ENCODE measurements at regions not wholly inside any gene's neighbourhood (a gene's known extent, or its start where the extent isn't known, plus 50 kb on each side); places are given as distances from the start of the nearest gene placed in this dataset.

- Histone ChIP-seq H4K91ac (ENCODE audit: insufficient read length, low read depth, low read length) (no peak overlapping the region), H4K8ac (replicated peaks; ENCODE audit: insufficient read length, low read depth, low read length) (no peak overlapping the region), H3K27me3 (ENCODE audit: insufficient read depth, low read length) (no peaks in the 10 kb centered on the region), H3K79me1 (ENCODE audit: insufficient read depth, low read depth, low read length, poor library complexity, severe bottlenecking) (no peaks in the 10 kb centered on the region), H3K56ac (ENCODE audit: insufficient read length, low read depth, low read length) (no peak overlapping the region), H3K14ac (ENCODE audit: insufficient read depth, low read length) (no peak overlapping the region), H3K9ac (ENCODE audit: extremely low read depth, insufficient read length, low read length) (no peak overlapping the region), H4K20me1 (ENCODE audit: control insufficient read depth, insufficient read depth, insufficient read length) (peaks cover 3% of the 10 kb centered on the region), H3K9me3 (ENCODE audit: control insufficient read depth, low read depth, low read length) (no peaks in the 10 kb centered on the region), H2BK5ac (ENCODE audit: insufficient read length, low read length) (no peak overlapping the region), H3K27ac (ENCODE audit: insufficient read length, low read depth, low read length) (no peak overlapping the region), H2AFZ (ENCODE audit: low read length) (no peak overlapping the region), H3K4me2 (ENCODE audit: insufficient read depth, insufficient read length, low read length) (no peak overlapping the region), H3K79me2 (ENCODE audit: insufficient read depth, low read length) (no peaks in the 10 kb centered on the region), H3K4me1 (ENCODE audit: insufficient read depth, low read length) (no peaks in the 10 kb centered on the region), H2BK20ac (ENCODE audit: low read depth, low read length, poor library complexity, severe bottlenecking) (no peak overlapping the region), H2AK5ac (ENCODE audit: insufficient read length, low read length) (no peak overlapping the region), H3K18ac (ENCODE audit: insufficient read length, low read depth, low read length) (no peak overlapping the region), H3K23me2 (ENCODE audit: insufficient read length, low read depth, low read length, poor library complexity, severe bottlenecking) (no peaks in the 10 kb centered on the region), H3T11ph (ENCODE audit: low read length) (no peak overlapping the region), H3K23ac (ENCODE audit: insufficient read length, low read depth, low read length) (no peak overlapping the region), H2BK15ac (ENCODE audit: low read depth, low read length) (no peak overlapping the region), H4K5ac (ENCODE audit: insufficient read length, low read depth, low read length) (no peak overlapping the region), H2BK12ac (ENCODE audit: insufficient read length, low read depth, low read length) (no peak overlapping the region), H3K4ac (ENCODE audit: low read depth, low read length) (no peak overlapping the region), H2BK120ac (ENCODE audit: low read depth, low read length, poor library complexity, severe bottlenecking) (no peak overlapping the region)
- Mint-ChIP-seq H3K27ac (no peak overlapping the region; a peak in 1 of 7 replicates), H3K9me3 (no peaks in the 10 kb centered on the region), H3K4me1 (peaks cover 13 to 20% of the 10 kb centered on the region in 2 experiments), H3K4me3 (no peak overlapping the region), H3K27me3 (ENCODE audit: low read depth) (peaks cover 37% of the 10 kb centered on the region), H3K36me3 (ENCODE audit: insufficient read depth in 1 of 3, low read depth in 3 of 3) (no peaks in the 10 kb centered on the region)
- no peak for DNase-seq
- no CpG with 5 or more reads among the region's 8 CpGs for WGBS (ENCODE audit: extremely low coverage, insufficient read length, low lambda C conversion rate)
- no peak for TF ChIP-seq CTCF (conservative IDR thresholded peaks at IDR 0.05)
Measured at GRCh38 chr12:123073962-123074801, 76.7 kb downstream of the PITPNM2 start.
